ENCODE measurements at regions not wholly inside any gene's neighbourhood (a gene's known extent, or its start where the extent isn't known, plus 50 kb on each side); places are given as distances from the start of the nearest gene placed in this dataset. TPM values are rescaled to one million over a fixed set of nuclear protein-coding genes. Genes with fewer than 3 reads are reported as not detected.

DNA sequence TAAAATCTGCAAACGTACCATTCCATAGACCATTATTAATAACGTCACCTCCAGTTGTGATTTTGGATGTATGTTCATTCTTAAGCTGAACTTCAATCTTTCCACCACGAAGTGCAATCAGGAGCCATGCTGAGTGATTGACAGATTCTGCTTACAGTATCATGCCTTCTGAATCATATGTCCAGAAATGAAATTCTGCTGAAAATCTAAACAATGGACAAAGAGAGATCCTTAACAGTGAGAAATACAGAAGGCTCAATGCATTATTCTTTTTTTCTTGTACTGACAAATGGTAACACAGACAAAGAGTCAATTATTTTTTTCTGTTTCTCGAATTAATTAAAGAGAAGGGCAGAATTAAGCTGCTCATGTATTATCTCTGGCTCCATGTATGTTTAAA is 1114.5 kb downstream of the EPHA3 start:
- no peak for DNase-seq

DNA sequence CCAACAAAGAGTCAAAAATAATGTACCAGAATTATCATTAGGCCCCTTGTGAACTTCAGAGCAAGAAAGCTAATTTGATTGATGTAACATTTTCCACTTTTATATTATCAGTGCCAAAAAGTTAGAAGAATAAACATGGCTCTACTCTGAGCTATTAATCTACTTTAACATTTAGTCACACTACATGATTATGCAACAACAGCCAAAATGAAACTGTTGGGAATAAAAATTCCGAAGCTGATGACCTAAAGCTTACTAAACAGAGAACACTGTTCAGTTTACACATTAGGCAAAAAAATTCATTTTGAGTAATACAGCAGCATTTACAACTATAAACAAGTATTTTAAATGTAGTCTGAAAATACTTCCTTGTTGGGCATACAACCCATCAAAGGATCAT is 1134.1 kb downstream of the EPHA3 start:
- DNase-seq = no peak

DNA sequence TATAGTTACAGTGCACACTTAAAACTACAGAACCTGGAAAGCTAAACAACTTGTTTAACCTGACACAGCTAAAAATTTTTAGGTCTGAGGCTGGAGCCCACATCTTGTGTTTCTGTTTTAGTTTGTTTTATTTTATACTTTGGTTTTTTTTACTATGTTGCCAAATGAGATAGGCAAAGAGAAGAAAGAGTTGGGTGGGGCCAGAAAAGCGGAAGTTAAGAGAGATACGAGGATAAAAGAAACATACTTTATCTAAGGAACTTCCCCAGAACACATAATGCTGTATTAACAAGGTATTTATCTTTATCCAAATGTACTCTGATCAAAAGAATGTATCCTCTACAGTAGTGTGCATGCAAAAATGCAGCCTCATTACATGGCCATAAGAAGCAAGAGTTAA is 1145.7 kb downstream of the EPHA3 start:
- DNase-seq = no peak

DNA sequence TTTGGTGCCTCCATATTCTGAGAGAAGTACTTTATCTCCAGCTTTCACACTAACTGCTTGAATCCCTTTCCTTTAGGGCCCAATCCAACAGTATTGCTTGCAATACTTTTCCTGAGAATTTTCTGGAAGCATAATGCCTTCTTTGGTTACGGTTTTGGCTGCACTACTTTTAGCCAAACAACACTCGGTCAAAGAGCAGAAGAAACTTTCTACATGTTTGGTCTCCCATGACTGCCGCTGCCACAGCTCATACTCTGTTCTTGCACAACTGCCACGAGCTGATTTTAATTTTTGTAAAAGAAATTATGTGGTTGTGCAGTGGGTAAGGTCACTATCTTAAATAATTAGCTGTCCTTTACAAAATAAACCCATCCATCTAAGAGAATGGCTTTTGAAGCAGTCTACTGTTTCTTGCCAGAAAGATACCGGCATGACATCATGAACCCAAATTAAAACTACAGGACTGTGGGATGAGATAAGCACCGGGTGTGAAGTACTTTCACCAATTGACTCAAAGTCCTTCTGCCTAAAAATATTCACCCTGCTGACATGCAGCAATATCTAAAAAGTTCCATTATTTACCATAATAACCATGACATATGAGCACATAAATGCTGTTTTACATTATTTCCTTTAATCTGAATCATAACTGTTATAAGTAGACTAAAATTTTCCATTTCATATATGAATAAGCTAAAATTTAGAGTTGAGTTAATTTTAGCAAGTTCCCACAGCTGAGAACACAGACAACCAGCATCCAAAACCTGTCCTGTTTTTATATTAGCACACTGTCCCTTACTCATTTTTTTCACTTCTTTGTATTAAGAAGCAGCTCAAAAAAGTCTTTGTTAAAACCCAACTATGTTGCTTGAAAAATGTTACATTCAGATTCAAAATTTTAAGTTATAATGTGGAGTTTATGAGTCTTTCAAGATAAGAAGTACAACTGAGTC is 1154.3 kb downstream of the EPHA3 start:
- no peak for DNase-seq

Small RNAs in the stretch of these regions (small RNA-seq; reads per million reads assigned to genes)
- not detected for gene HSPE1P19 (ENCODE audit: low replicate concordance)
- not detected for gene RF00012 (ENCODE audit: low replicate concordance)
- not detected for gene RNU6-712P (ENCODE audit: low replicate concordance)
